ENCODE measurements at regions not wholly inside any gene's neighbourhood (a gene's known extent, or its start where the extent isn't known, plus 50 kb on each side); places are given as distances from the start of the nearest gene placed in this dataset.

DNA sequence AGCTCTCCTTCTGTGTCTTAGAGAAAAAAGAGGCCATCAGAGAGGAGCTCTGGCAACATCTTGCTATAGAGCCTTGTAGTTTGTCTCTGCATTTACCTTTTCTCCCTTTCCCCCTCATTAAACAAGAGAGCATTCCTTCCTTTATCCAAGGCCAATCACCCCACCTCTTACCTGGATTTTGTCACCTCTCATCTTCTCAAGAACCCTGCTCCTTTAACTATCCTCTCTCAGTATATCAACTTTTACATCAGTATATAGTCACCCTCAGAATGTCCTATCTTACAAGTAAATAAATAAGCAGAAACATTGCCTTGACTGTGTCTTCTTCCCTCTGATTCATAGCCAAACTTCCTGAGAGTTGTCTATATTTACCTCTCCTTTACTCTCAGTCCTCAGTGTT lies 105.0 kb upstream of the SLC38A2 start (continued):
- TF ChIP-seq, protein P1, sequence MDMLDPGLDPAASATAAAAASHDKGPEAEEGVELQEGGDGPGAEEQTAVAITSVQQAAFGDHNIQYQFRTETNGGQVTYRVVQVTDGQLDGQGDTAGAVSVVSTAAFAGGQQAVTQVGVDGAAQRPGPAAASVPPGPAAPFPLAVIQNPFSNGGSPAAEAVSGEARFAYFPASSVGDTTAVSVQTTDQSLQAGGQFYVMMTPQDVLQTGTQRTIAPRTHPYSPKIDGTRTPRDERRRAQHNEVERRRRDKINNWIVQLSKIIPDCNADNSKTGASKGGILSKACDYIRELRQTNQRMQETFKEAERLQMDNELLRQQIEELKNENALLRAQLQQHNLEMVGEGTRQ (IDR thresholded peaks at IDR 0.05; ENCODE audit: low read length), result no peak
- TF ChIP-seq BACH1 (IDR thresholded peaks at IDR 0.05; ENCODE audit: low read length) (no peak), HDAC6 (IDR thresholded peaks at IDR 0.05; ENCODE audit: low read depth, low read length) (no peak), PHF8 (conservative IDR thresholded peaks at IDR 0.05; ENCODE audit: low read depth, low read length) (no peak), FOSL1 (IDR thresholded peaks at IDR 0.05; ENCODE audit: insufficient read depth, low read depth, low read length) (no peak), TAF1 (IDR thresholded peaks at IDR 0.05; ENCODE audit: low read depth, low read length) (no peak), SP4 (IDR thresholded peaks at IDR 0.05; ENCODE audit: low read length) (no peak), SAP30 (IDR thresholded peaks at IDR 0.05; ENCODE audit: insufficient read depth, insufficient replicate concordance, low read length) (no peak), SUZ12 (IDR thresholded peaks at IDR 0.05; ENCODE audit: low read length) (no peak), YY1 (IDR thresholded peaks at IDR 0.05; ENCODE audit: low read depth, low read length) (no peak), CREB1 (IDR thresholded peaks at IDR 0.05) (no peak), SIRT6 (IDR thresholded peaks at IDR 0.05; ENCODE audit: low read length) (no peak)
